Esophagus squamous epithelium (tissue), 5 donors: ENCODE measurements at regions not wholly inside any gene's neighbourhood (a gene's known extent, or its start where the extent isn't known, plus 50 kb on each side); places are given as distances from the start of the nearest gene placed in this dataset.

Experiments
- DNase-seq: peaks from one replicate; lab custom pipeline; 2025; lab: John Stamatoyannopoulos, UW
- H3K27ac ChIP-seq, 4 donors: fragments of 200-600 bp; sonication (generic); one replicate each; pipeline ENCODE4 v1.5.1; 2016 to 2019; ENCODE audit warnings: mild to moderate bottlenecking in 1 of 4
- H3K27me3 ChIP-seq, 4 donors: fragments of 200-600 bp; sonication (generic); 1 replicate in 3 of 4; 2 replicates in 1 of 4; pipeline versions ENCODE4 v1.5.1 to v1.6.0; 2017 to 2021; ENCODE audit warnings: antibody characterized with exemption in 1 of 4
- H3K36me3 ChIP-seq, 3 donors: fragments of 200-600 bp; sonication (generic); one replicate each; pipeline ENCODE4 v1.5.1; 2016 to 2019
- H3K4me1 ChIP-seq, 3 donors: fragments of 200-600 bp; sonication (generic); one replicate each; pipeline ENCODE4 v1.5.1; 2017 to 2019
- H3K4me3 ChIP-seq, 4 donors: fragments of 200-600 bp; sonication (generic); 1 replicate in 3 of 4; 2 replicates in 1 of 4; pipeline ENCODE4 v1.5.1; 2016 to 2019; ENCODE audit warnings: mild to moderate bottlenecking in 2 of 4, moderate library complexity in 1 of 4
- H3K9me3 ChIP-seq, 3 donors: fragments of 200-600 bp; sonication (generic); one replicate each; pipeline ENCODE4 v1.5.1; 2016 to 2019
- POLR2A ChIP-seq, 4 donors: fragments of 450-650 bp; IDR thresholded peaks; one replicate each; pipeline ENCODE4 v1.6.1; 2017; ENCODE audit warnings: antibody characterized with exemption in 4 of 4, mild to moderate bottlenecking in 4 of 4, moderate library complexity in 3 of 4
- WGBS, 2 donors: methylation state at CpG; one replicate each; pipeline ENCODE4 v1.1.5; 2018; 5-methylcytosine and 5-hydroxymethylcytosine counted together
- intact Hi-C: fragments of 100-400 bp; cut with DNase I; formaldehyde crosslinking; loops from one replicate; pipeline ENCODE4 v1.15.0; 2022
- TF ChIP-seq, protein P1 (sequence below), 6 experiments: fragments of 450-650 bp in 4 of 6; fragments of 200-600 bp in 2 of 6; sonication (generic) in 2 of 6; IDR thresholded peaks; one replicate each; pipeline ENCODE4 v1.5.1; 2016 to 2019; ENCODE audit warnings: antibody characterized with exemption in 6 of 6, mild to moderate bottlenecking in 4 of 6, moderate library complexity in 4 of 6
- donor health status: DM: yes; HTN: yes; CAD: no.

DNA sequence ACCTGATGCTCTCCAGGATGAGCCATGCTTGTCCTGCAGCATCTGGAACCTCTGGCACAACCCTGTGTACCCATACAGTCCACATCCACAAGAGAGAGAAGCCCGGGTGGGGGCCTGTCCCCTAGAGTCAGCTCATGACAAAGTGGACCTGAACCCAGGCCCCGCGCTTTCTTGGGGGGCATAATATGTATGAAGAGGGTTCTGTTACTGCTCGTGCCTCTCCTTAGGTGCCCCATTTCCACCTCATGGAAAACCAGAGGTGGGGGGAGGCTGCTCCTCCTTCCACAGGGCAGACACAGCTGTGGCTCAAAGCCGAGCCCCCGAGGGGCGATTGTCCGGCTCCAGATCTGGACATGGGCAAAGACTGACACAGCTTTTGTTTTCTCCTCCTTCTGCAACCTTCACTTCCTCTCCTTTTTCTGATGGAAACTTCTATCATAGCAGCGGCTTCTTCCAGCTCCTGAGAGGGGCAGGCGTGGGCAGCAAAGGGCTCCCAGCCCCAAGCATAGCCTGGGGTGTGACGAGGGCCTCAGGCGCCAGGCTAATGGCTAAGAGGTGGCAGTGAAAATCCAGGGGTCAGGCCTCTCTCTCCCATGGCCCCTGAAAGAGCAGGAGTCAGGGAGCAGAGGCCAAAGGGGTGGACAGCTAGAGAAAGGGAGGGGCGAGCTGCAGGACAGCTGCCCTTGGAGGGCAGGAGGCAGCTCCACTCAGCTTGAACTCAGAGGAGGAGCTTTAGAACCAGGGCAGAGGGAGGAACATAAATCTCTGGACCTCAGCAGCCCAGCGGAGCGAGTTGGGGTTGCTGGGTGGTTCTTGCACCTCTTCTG lies 155.5 kb downstream of the ZFP36L2 start:
- DNase-seq, result no peak
- WGBS, 2 donors, result 78 to 90% methylated on average over 10 of the region's 15 CpGs
- H3K27ac ChIP-seq, result peak overlapping the region; percentile 17 to 75 (median 64)
- peaks cover 28 to 69% (median 41%) of the 10 kb centered on the region in 3 donors for H3K4me1 ChIP-seq
- no peaks in the 10 kb centered on the region for H3K27me3 ChIP-seq
- intact Hi-C loops, result no loop called here
- H3K4me3 ChIP-seq, result no peak overlapping the region
- no peaks in the 10 kb centered on the region for H3K9me3 ChIP-seq
- H3K36me3 ChIP-seq, result no peaks in the 10 kb centered on the region
- TF ChIP-seq POLR2A (IDR thresholded peaks at IDR 0.05), result no peak
- TF ChIP-seq, protein P1, sequence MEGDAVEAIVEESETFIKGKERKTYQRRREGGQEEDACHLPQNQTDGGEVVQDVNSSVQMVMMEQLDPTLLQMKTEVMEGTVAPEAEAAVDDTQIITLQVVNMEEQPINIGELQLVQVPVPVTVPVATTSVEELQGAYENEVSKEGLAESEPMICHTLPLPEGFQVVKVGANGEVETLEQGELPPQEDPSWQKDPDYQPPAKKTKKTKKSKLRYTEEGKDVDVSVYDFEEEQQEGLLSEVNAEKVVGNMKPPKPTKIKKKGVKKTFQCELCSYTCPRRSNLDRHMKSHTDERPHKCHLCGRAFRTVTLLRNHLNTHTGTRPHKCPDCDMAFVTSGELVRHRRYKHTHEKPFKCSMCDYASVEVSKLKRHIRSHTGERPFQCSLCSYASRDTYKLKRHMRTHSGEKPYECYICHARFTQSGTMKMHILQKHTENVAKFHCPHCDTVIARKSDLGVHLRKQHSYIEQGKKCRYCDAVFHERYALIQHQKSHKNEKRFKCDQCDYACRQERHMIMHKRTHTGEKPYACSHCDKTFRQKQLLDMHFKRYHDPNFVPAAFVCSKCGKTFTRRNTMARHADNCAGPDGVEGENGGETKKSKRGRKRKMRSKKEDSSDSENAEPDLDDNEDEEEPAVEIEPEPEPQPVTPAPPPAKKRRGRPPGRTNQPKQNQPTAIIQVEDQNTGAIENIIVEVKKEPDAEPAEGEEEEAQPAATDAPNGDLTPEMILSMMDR (IDR thresholded peaks at IDR 0.05), result no peak

DNA sequence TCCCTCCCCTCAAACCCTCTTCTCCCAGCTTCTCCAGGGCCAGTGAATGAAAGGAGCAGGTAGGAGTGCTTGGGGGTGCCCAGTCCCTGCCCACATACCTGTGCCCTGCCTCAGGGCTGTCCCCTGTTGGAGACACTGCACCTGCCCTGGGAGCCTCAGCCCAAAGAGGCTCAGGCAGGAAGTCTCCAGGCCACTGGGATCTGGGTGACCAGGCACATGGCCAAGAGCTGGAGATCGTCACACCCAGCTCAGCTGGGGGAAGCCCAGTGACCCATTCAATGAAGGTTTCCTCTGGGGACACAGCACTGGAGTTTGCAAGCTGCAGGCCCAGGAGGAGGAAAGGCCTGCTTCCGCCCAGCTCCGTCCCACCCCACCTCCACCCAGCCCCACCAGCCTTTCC lies 156.4 kb downstream of the ZFP36L2 start:
- no peaks in the 10 kb centered on the region for H3K27me3 ChIP-seq
- TF ChIP-seq, protein P1 (IDR thresholded peaks at IDR 0.05), result no peak
- TF ChIP-seq POLR2A (IDR thresholded peaks at IDR 0.05), result no peak
- H3K4me3 ChIP-seq, result no peak overlapping the region
- no peaks in the 10 kb centered on the region for H3K9me3 ChIP-seq
- no peaks in the 10 kb centered on the region for H3K36me3 ChIP-seq
- no peak for DNase-seq
- peaks cover 20 to 61% (median 34%) of the 10 kb centered on the region in 3 donors for H3K4me1 ChIP-seq
- intact Hi-C loops, result no loop called here
- H3K27ac ChIP-seq, result peak overlapping the region in 3 of 4 donors; percentile 57 to 75 (median 72)
- WGBS, 2 donors, result no CpG with 5 or more reads among the region's 3 CpGs

DNA sequence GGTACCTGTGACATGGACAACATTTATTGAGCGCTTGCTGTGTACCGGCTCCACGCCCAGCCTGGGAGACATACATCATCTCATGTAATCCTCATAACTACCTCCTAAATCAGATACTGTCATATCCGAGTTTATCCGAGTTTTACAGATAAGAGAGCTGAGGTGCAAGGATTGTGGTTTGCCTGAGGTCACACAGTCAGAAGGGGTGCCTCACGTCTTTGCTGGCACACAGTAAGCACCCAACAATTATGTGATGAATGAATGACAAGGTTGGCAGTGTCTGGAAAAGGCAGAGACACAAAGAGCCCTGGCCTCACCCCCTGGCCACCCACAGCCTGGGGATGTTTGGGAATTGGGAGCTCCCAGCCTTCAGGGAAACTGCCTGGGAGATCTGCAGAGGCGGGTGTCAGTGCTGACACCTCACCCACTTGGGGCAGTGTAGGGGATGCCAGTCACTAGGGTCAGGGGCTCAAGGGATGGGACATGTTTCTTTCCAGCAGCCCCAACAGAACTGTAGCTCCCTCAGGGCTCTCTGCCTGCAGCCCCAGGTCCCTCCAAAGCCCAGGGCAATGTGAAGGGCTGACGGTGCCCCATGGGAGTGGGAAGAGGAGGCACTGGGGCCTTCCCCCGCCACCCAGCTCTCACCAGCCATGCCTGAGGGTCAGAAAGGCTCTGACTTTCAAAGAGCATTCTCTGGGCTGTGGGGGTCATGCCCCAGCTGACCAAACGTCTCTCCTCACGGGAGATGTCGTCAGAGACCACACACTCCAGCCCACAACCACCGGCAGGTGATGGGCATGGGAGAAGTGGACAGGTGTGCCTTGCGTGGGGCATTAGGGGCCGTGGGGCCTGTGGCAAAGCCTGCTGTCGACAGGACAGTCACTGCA lies 157.5 kb downstream of the ZFP36L2 start:
- H3K36me3 ChIP-seq, result no peaks in the 10 kb centered on the region
- H3K4me3 ChIP-seq, result no peak overlapping the region
- intact Hi-C loops, result no loop called here
- H3K9me3 ChIP-seq, result no peaks in the 10 kb centered on the region
- TF ChIP-seq POLR2A (IDR thresholded peaks at IDR 0.05), result no peak
- TF ChIP-seq, protein P1 (IDR thresholded peaks at IDR 0.05), result no peak
- peaks cover 8 to 49% (median 23%) of the 10 kb centered on the region in 3 donors for H3K4me1 ChIP-seq
- WGBS, 2 donors, result 71 to 87% methylated on average over 5 to 6 of the region's 16 CpGs
- no peak for DNase-seq
- H3K27ac ChIP-seq, result no peak overlapping the region
- no peaks in the 10 kb centered on the region for H3K27me3 ChIP-seq

DNA sequence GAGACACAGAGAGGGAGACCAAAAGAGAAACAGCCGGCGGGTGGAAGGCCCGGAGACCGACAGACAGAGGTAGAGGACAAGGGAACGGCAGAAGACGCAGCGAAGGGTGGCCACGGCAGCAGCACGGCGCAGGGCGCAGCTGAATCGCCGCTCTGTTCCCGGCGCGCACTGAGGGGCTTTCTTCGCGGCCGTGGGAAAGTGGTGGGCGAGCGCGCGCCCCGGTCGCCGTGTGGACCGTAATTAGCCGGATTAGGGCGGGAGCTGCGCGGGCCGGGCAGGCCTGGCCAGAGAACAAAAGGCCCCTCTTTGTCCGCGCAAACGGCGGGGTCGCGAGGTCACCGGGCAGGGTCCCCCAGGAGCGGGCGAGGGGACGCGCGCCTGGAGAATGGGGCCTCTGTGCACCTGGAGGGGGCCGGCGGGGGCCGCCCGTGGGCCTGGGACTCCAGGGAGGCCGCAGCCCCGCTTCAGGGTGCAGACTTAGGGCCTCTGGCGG lies 158.3 kb downstream of the ZFP36L2 start:
- DNase-seq, result no peak
- Histone ChIP-seq H3K36me3 (no peaks in the 10 kb centered on the region), H3K4me1 (peaks cover under 1 to 41% (median 15%) of the 10 kb centered on the region in 3 donors), H3K4me3 (no peak overlapping the region), H3K9me3 (no peaks in the 10 kb centered on the region), H3K27me3 (no peaks in the 10 kb centered on the region), H3K27ac (no peak overlapping the region)
- intact Hi-C loops, result no loop called here
- TF ChIP-seq, protein P1 (IDR thresholded peaks at IDR 0.05), result no peak
- no peak for TF ChIP-seq POLR2A (IDR thresholded peaks at IDR 0.05)
- 92 to 93% methylated on average over 23 to 42 of the region's 51 CpGs for WGBS, 2 donors
